HG03066 (cell line): ENCODE measurements at regions not wholly inside any gene's neighbourhood (a gene's known extent, or its start where the extent isn't known, plus 50 kb on each side); places are given as distances from the start of the nearest gene placed in this dataset.
"Not testable (repeated sequence)": the region's sequence is repeated elsewhere in the genome, so short reads cannot be mapped to it uniquely, and the experiment has no call there.

Experiments
- ATAC-seq: cut with Tn5 transposase; IDR thresholded peaks from one replicate; pipeline ENCODE4 v1.9.1; 2021; ENCODE audit warnings: low read depth; ENCODE audit not compliant: unreplicated experiment

DNA sequence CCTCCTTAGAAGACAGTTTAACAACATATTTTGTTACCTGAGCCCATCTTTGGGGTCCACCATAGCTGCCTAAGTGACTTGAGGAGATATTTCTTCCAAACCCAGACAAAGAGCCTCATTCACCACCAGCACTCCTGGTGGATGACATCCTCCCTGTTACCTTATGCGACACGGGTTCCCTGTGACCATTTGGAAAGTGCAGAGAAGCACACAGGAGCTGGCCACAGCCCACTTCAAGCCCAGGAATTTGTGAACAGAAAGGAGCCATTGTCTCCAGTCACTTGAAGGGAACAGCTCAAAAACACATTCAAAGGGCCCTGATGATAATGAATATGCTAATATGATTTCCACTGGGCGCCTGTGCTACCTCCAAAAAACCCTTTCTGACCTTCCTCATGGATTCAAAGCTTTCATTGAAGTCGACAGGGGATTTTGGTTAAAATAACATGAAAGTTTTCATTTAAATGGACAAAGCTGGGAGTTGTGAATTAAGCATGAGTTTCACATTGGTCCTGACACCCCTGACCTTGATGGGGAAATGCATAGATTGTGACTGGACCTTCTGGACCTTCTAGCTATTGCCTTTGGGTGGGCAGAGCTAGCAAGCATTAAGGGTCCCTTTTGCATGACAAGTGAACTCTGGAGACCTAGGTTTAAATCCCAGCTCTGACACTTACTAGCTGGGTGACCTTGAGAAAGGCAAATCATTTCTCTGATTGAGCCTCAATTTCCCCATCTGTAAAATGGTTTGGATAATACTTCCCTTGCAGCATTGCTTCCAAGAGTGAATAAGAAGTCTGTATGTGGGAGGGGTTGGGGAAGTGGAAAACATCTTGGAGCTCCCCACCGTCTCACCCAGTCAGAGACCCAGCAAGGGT is 83.3 kb upstream of the SIRPA start:
- ATAC-seq, result no peak

DNA sequence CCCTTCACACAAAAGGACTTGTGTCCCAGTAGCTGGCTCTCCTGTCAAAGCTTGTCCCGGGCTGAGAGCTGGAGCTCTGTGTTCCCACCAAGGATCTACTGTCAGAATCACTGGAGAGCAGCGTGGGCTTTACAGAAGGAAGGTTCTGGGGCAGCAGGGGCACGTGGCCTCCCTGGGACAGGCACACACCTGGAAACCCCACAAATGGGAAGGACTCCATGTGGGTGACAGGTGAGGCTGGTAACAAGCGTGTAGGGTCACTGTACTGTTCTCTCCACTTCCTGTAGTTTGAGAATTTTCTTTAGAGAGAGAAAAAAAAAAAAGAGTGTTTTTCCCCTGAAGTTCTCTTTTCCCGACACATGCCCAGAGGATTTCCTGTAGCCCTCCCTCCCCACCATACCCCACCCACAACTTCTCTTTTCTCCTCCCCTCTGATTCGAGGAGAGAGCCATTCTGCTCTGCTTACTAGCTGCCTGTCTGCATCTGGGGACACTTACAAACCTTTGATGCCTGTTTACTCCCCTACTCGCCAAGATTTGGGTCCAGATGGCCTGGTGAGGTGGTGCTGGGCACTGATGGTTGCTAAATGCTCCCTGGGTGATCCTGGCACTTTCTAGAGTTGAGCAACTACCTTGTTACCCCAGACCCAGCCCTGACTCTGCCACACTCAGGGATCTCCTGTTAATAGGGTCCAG is 84.1 kb upstream of the SIRPA start:
- ATAC-seq, result no peak

DNA sequence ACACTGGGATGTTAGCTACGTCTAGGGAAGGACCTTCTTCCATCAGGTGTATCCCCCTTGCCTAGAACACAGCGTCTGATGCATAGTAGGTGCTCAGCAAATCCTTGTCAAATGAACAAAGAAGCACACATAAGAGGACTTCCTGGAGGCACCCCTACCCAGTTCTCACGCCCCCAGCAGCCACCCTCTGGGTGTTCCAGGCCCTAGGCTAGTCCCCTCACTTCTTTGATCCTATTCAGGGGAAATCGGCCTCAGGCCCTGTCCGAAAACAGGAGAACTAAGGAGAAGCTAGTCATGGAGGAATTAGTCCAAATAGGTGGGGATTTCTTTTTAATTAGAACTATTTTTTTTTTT is 84.7 kb upstream of the SIRPA start:
- no peak for ATAC-seq

DNA sequence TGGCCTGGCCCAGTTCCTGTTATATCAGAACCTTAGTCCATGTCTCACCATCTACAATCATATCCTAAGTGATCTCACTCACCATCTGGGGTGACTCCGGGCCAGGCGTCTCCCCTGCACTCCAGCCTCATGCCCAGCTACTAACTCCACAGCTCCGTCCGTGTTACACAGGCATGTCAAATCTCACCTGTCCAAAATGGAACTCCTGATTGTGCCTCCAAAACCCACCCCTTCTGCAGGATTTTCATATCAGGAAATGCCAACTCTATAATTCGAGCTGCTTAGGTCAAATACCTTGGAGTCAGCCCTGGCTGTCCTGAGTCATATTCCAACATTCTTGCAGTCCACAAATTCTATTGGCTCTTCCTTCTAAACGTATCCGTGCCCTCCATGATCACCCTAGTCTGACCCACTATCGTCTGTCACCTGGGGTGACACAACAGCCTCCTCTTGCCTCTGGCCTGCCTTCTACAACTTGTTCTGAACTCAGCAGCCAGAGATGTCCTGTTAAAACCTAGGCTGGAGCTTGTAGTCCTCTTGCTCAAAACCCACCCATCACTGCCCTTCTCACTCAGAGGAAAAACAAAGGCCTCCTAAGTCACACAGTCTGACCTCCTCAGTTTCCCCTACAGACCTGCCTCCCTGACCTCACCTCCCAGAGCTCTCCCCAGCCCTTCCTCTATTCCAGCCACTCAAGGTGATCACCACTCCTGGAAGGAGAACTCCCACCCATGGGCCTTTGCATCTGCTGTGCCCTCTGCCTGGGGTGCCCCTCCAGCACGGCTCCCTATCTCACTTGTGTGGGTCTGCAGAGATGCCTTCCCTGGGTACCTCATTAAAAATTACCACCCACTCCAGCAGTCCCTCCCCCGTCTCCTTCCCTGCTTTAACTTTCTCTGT is 85.3 kb upstream of the SIRPA start:
- no peak for ATAC-seq

DNA sequence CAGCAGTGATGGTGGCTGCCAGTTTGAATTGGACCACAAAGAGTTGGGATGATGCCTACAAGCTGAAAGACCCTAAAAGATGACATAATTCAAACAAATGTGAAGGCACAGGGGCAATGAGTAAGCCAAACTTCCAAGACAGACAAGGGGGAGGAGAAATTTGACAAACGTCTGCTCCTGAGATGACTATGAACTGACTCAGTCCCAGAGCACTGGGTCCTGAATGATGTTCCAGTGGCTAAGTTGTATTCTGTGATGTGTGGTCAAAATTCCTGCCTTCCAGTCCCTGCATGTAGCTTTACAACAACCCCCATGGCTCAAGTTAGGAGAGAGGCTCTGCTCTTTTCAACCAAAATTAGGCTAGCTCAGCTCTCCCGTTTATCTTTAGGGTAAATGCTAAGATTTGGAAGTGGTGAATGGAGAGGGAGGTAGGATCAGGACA is 86.1 kb upstream of the SIRPA start:
- ATAC-seq, result no peak

DNA sequence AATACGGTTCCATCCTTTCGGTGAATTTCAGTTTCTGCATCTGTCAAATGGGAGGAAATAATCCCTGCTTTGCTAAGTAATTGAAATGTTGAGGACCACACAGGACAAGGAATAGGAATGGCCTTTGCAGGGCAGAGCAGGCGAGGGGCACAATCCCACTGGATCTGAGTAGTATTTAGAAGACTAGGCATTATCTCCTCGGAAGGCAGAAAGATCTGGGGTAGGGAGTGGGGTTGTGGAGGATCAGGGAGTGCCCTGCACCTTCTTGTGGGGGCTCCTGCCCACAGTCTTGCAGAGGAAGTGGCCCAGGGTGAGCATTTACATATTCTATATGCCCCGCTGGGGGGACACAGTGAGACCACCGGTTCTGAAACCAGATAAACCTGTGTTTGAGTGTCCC is 87.1 kb upstream of the SIRPA start:
- ATAC-seq, result no peak

DNA sequence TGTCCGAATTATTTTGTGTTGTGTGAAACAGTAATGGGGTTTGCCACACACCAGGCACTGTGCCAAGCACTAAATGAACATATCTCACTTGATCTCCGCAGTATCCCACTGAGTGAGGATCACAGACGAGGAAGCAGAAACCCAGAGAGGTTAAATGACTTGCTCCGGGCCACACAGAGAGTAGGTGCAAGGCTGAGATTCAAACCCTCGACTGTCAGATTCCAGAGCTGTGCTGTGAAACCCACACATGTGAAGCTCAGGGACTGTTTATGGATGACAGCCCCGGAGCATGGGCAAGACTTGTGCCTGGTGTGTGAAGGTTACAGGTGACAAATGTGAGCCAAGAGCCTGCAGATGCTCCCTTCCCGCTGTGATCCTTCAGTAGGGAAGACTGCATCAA is 87.8 kb upstream of the SIRPA start:
- ATAC-seq, result no peak

DNA sequence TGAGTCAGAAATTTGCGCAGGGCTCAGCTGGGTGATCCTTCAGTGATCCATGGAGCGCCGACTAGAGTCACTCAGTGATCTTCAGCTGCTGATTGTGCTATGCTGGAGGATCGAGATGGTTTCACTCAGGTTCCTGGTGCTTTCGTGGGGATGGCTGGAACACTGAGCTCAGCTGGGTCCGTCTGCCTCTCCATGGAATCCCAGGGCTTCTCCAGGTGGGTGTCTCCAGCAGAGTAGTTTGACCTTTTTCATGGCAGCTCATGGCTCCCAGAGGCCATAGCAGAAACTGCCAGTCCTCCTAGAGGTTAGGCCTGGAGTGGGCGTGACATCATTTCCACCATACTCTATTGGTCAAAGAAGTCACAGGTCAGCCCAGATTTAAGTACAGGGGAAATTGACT is 88.8 kb upstream of the SIRPA start:
- ATAC-seq, result no peak

DNA sequence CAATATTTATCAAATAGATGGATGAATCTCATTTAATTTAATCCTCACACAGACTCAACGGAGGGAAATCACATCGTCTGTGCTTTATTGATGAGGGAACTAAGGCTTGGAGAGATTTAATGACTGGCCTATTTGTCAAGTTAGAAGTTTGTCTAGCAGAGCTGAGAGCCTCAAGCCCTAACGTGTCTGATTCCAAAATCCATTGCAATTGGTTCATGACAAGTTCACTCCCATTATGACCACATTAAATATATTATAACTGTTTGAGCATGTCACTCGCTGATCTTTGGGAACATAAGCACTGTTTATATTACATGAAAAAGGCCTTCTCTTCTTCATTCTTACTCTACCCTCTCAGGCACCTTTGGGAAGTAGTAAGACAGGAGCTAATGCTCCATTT is 89.4 kb upstream of the SIRPA start:
- ATAC-seq, result no peak

DNA sequence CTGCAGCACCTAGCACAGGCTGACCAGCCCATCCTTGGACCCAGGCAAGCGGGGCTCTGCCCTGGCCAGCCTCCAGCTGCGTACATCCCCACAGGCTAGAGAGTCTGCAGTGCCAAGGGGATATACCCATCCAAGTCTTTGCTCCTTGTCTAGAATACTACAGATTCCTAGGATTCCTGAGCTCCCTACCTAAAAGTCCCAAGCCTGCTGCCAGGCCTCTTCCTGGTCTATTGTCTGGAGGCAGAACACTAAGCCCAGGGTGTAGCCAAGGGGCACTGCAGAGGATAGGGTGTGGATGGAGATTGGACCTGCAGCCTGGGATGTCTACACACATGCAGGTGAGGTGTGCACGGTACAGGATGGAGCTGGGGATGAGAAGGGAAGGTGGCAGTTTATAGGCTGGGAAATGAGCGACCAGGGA is 90.0 kb upstream of the SIRPA start:
- ATAC-seq, result no peak

DNA sequence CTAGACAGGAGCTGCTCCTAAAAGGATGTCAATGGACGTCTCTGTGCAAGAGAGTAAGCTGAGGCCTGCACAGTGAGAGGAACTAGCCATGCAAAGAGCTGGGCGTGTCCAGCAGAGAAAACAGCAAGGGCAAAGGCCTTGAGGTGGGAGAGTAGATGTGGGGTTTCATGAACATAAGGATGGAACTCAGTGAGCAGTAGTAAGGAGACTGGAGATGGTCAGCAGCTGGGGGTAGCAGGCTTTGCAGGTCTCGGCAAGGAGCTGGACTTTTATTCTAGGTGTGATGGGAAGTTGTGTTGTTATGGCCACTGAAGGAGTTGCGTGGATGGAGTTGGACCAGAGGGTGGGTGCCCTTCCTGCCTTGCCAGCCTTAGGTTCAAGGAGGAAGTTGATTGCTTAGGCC is 90.7 kb upstream of the SIRPA start:
- no peak for ATAC-seq

DNA sequence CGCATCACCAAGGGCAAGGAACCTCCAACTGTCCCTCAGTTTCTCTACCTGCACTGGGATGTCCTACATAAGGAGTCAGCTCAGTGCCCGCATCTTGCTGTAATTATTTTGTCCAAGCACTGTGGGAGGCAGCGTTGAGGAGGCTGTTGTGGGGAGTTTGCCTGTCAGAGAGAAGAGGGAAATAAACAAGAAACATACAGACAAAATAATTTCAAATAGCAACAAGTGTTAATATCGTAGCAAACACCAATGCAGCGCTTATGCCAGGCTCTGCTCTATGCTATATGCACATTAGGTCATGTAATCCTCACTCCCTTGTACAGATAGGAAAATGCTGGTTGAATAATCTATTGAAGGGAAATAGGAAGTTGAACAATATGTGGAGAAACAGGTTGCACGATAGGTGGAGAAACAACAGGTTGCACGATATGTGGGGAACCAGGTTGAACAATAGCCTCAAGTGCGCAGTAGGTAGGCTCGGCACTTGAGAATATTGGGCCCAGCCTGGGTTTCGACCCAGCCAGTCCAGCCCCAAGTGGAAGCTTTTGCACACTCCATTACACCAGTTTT is 91.2 kb upstream of the SIRPA start:
- ATAC-seq, result no peak

DNA sequence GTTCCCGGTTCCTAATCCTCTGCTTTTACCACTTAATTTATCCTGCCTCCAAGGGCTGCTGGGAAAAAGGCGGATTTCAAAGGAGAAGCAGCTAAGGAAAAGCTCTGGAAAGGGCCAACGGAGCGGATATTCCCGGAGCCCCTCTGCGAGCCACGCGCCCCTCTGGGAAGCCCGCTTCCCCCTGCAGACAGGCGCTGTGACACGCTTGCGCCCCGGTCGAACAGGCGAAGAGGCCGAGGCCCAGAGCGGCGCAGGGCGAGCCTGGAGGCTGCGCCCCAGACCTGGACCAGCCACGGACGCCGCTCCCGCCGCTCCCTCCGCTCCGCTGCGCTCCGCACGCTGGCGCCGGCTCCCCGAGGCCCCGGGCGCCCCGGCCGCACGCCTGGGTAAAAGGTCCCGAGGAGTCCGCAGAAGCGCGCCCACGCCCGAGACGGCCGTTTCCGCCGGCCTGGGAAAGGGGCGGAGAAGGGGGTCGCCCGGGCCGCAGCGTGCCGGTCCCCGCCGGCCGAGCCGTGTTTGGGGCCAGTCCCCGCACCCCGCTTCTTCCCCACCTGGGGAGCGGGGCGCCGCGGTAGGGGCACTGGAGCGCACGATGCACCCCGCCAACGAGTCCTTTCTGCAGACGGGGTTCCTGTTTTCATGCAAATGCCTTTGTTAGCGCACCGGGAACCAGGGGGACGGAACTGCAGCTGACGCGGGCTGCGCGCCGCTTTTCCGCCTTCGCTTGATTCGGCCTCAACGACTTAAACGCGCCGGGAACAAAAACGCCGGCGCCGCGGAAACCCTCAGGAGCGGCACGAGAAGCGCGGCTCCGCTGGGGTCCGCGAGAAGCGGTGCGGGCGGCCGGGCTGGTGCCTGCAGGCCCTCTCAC is 91.9 kb upstream of the SIRPA start:
- ATAC-seq, result no peak

DNA sequence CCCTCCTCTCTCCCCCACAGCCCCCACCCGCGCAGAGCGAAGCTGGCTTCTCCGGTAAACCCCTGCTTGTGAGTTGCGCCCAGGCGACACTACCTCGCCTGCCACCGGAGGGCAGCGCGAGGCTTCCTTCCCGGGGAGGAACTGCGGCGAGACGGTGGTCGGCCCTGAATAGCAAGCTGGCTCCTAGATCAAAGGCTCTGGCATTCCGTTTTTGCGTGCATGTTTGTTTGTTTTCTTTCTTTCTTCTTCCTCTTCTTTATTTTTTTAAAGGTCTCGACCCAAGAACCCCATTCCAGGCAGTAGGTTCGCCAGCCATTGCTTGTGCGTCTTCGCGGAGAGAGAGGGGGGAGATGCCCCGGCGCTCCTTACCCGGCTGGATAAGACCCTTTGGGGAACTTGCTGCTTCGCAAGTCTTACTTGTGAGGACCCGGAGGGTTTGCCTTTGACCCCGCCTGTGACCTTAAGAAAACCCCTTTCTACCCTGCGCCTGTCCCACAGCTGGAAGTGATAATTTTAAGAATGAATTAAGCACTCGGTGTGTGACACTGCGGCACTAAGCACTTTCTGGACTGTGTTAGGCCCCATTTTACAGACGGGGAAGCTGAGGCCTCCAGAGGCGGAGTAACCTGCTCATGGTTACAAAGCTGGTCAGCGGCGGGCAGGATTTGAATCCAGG is 92.7 kb upstream of the SIRPA start:
- no peak for ATAC-seq

DNA sequence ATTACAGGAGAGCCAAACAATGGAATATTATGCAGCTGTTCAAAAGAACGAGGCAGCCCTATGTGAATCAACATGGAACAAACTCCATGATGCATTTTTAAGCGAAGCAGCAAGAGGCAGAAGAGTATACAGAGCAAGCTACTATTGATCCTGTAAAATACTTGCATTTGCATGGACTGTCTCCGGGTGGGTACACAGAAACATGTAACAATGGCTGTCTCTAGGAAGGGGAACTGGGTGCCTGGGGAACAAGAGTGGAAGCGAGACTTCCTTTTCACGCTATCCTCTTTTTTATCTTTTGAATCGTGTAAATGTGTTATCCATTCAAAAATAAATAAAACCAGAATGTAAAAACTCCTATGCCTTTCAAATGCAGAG is 93.3 kb upstream of the SIRPA start:
- no peak for ATAC-seq

DNA sequence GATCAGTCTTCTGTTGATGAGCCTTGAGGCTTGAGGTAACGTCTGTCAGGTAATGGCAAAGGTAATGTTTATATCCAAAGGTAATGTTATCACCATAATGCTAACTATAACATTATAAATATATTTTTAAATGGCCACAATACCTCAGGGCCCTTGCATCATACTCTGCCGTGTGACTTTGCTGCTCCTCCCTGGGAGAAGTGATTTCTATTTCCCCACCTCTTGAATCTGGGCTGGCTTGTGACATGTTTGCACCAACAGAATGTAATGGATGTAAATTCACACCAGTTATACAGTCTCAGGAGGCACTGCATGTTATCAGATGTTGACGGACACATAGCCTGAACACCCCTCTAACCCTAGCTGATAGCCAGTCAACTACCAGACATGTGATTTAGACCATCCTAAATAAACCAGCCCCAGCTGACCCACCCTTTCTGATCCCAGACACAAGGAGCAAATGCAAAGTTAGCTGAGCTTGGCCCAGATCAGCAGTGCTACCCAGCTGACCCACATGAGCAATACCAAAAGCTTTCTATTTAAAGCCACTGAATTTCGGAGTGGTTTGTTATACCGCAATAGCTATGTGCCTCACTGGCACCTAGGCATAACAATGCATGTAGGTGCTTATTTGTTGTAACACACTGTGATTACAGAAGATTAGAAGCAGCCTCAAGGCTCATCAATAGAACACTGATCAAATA is 93.8 kb upstream of the SIRPA start:
- no peak for ATAC-seq

DNA sequence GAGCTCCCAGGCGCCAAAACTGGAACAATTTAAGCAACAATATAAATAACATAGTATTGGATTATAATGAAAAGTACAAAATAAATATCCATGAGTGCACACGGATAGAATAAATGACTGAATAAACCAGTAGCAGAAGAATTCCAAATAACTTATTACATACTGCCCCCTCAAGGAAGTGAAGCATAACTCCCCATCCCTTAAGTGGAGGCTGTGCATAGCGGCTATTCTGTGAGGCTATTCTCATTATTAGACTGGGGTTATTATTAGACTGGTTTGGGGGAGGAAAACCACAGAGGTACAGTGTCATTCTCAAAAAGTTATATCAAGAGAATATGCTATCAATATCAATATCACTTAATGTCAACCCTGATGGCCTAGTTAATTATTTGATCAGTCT is 94.4 kb upstream of the SIRPA start:
- ATAC-seq, result no peak

DNA sequence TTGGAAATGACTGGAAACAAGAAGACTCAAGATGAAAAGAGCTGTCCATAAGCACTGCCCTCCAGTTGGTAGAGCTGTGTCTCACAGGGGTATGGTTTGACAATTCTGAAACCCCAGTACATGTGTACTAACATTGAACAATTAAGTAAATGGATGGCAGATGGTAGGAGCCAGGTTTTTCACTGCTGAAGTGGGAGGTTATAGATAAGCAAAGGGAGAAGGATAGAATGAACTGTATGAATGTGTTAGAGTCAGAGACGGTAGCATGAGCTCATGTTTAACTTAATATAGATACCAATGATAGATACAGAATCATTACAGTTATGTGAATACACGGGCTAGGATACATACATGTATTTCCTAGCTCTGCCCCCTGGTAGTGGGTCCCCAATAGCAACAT is 95.0 kb upstream of the SIRPA start:
- no peak for ATAC-seq

DNA sequence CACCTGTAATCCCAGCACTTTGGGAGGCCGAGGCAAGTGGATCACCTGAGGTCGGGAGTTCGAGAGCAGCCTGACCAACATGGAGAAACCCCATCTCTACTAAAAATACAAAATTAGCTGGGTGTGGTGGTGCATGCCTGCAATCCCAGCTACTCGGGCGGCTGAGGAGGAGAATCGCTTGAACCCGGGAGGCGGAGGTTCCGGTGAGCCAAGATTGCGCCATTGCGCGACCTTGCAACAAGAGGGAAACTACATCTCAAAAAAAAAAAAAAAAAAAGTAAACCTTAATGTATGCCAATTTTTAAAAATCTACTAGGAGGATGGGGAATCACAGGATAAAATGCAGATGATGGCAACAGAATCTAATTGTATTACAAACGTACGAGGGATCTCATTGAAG is 95.5 kb upstream of the SIRPA start:
- not testable (repeated sequence) for ATAC-seq
